ENCODE measurements at regions not wholly inside any gene's neighbourhood (a gene's known extent, or its start where the extent isn't known, plus 50 kb on each side); places are given as distances from the start of the nearest gene placed in this dataset.
A peak's percentile ranks its signal among the peaks of the same experiment; 100 is the strongest.

DNA sequence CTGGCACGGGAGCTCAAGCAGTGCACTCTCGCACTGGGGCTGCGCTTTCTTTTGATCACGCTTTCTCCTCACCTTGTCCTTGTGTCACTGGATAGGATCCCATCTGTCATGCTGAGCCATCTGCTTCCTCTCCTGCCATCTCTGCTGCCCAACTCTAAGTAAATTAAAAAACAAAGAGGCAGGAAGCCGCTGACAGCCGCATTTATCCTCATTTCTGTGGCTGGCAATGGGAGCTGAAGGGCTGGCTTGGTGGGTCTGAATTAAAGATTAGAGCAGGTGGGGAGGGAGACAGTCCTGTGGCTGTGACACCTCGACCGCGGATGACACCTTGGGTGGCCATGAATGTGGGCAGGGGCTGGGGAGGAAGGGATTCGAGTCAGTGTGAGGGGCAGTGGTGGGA, 159.2 kb upstream of the ALDH1B1 start:
- no peak overlapping the region for H3K4me3 ChIP-seq (ENCODE audit: low read length)
- TF ChIP-seq, protein P1, sequence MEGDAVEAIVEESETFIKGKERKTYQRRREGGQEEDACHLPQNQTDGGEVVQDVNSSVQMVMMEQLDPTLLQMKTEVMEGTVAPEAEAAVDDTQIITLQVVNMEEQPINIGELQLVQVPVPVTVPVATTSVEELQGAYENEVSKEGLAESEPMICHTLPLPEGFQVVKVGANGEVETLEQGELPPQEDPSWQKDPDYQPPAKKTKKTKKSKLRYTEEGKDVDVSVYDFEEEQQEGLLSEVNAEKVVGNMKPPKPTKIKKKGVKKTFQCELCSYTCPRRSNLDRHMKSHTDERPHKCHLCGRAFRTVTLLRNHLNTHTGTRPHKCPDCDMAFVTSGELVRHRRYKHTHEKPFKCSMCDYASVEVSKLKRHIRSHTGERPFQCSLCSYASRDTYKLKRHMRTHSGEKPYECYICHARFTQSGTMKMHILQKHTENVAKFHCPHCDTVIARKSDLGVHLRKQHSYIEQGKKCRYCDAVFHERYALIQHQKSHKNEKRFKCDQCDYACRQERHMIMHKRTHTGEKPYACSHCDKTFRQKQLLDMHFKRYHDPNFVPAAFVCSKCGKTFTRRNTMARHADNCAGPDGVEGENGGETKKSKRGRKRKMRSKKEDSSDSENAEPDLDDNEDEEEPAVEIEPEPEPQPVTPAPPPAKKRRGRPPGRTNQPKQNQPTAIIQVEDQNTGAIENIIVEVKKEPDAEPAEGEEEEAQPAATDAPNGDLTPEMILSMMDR (conservative IDR thresholded peaks at IDR 0.05; ENCODE audit: low read depth, low read length) = no peak
- DNase-seq (ENCODE audit: low read depth) = no peak

DNA sequence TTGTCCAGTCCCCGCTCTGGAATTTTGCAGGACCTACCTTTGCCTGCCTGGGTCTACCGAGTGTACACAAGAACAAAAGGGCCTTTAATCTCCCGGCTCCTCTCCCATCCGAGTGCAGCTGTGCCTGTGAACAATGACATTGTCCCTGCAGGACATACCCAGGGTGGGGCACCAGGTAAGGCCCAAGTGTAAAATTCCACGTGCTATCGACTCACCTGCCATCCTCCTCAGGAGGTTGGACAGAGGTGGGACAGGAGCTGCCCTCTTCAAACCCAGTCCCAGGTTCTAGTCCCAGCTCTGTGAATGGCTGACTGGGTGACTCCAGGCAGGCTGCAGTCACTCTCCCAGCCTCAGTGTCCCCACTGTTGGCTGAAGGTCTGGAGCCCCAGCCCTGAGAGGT, 159.6 kb upstream of the ALDH1B1 start:
- no peak for DNase-seq (ENCODE audit: low read depth)
- no peak overlapping the region for H3K4me3 ChIP-seq (ENCODE audit: low read length)
- TF ChIP-seq, protein P1 (conservative IDR thresholded peaks at IDR 0.05; ENCODE audit: low read depth, low read length) = no peak

DNA sequence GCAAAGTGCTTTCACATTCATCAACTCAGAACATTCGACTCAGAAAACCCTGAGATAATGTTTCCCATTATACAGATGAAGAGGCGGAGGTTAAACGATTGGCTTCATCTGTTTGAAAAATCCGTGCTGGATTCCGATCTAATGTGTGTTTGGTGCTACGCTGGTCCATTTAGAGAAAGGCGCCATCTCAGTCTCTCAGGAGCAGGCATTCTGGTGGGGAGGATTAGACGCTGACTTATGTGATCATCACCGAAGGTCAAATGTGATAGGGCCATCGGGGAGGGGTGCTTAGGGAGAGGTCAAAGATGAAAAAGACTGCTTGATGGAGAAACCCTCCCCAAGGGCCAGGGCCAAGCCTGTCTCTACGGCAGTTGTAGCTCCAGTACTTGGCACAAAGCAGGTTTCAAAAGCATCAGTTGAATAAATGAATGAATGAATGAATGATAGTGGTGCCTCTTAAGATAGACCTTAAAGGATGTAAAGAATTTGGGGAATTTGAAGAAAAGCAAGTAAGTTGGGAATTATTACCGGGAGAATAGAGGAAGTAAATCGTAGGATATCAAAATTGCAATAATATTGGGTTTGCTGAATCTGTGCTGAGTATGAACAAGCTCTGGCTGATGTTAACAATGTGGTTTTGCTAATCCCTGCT, 160.6 kb upstream of the SHB start:
- no peak for DNase-seq (ENCODE audit: low read depth)
- H3K4me3 ChIP-seq (ENCODE audit: low read length) = no peak overlapping the region
- TF ChIP-seq, protein P1 (conservative IDR thresholded peaks at IDR 0.05; ENCODE audit: low read depth, low read length) = no peak

DNA sequence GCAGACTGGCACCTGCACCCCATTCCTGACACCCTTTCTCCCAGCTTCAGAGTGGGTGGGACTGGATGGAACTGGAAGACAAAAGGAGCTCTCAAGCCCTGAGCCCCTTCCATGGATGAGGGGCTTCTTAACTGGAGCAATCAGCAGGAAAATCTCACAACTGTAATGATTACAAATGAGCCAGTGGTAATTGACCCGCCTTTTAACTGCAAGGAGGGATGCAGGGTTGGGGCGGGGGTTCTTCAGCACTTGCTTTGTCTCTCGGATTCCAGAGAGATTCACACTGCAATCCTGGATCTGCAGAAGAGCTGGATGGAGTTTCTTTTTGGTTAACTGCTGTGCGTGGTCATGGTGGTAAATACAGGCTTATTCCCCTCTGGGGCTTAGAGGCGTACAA, 160.1 kb upstream of the SHB start:
- no peak for DNase-seq (ENCODE audit: low read depth)
- TF ChIP-seq, protein P1 (conservative IDR thresholded peaks at IDR 0.05; ENCODE audit: low read depth, low read length) = no peak
- H3K4me3 ChIP-seq (ENCODE audit: low read length) = no peak overlapping the region

DNA sequence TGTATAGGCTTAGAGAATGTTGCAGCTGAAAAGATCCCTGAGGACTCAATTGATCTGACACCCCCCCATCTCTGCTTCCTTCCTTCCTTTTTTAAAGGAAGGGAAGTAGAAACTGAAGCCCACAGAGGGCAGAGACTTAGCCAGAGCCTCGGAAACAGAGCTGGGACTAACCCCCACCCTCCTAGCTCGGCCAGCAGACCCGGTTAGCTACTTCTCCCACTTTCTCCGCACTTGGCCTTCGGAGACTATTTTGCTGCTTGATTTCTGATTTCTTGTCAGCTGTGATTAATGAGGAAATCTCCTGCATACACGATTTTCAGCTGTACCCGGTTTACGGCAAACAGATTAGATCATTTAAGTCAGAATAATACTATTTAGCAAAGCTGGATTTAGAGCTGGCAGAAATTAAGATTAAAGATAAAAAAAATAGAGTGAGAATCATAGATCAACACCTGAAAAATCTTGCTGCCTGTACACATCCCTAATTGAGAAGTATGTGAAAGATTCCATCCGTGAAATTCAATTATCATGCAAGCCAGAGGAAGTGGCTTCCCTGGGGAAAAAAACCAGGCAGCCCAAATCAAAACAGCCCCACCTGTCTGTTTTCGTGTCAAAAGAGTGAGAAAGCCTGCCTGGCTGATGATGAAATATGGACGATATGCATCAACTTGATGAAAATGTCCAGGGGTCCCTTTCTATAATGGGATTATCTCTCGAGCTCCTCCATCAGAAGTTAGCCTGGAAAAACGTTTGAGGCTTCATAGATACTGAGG, 159.5 kb upstream of the SHB start:
- H3K4me3 ChIP-seq (ENCODE audit: low read length) = no peak overlapping the region
- TF ChIP-seq, protein P1 (conservative IDR thresholded peaks at IDR 0.05; ENCODE audit: low read depth, low read length) = no peak
- no peak for DNase-seq (ENCODE audit: low read depth)

DNA sequence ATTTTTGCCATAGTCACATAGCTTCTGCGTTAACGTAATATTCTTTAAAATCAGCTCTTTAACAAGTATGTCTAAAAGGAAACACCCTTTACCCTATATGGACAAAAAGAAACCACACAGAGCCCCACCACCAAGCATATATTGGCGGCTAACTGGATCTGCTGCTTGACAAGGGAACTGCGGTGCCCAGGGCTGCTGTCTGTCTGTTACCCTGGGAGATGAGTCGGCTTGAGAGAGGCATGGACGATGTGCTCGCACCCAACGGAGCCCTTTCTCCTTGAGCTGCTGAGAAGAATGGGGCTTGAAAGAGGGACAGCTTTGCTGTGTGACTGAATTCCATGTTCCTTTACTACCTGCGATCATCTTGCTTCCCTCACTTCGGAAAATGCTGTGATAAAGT, 158.6 kb upstream of the SHB start:
- H3K4me3 ChIP-seq (ENCODE audit: low read length) = no peak overlapping the region
- no peak for DNase-seq (ENCODE audit: low read depth)
- TF ChIP-seq, protein P1 (conservative IDR thresholded peaks at IDR 0.05; ENCODE audit: low read depth, low read length) = no peak

DNA sequence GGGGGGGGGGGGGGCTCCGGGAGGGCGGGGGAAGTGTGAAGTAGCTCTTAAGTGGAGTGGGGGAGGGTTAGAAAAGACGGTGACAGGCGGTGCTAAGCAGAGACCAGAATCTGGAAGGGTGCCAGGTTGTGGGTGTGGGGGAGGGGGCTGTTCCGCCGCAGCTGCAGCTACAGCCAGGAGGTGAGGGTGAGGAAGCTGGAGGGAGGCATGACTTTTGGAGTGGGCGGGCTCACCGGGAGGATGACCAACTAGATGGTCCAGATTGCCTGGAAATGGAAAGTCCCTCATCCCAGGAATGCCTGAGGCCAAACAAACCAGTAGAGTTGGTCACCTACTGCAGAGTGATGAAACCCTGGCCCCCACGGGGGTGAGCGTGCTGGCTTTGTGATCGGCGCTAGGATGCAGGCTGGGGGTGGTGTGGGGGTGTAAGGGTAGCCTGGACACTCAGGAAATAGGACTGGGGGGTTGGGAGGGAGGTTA, 158.1 kb upstream of the SHB start:
- peak overlapping the region; percentile 8 for H3K4me3 ChIP-seq (ENCODE audit: low read length)
- TF ChIP-seq, protein P1 (conservative IDR thresholded peaks at IDR 0.05; ENCODE audit: low read depth, low read length) = no peak

More for the DNA sequence above, 158.1 kb upstream of the SHB start:
- DNase-seq (ENCODE audit: low read depth) = peak; percentile 59
